Thyroid gland (tissue), 4 donors: ENCODE measurements at regions not wholly inside any gene's neighbourhood (a gene's known extent, or its start where the extent isn't known, plus 50 kb on each side); places are given as distances from the start of the nearest gene placed in this dataset.

Source experiments
- DNase-seq, 2 donors: peaks; one replicate each; pipeline ENCODE4 v3.0.0-alpha.2; 2019
- H3K27ac ChIP-seq, 3 donors: fragments of 200-600 bp; sonication (generic); 1 replicate in 2 of 3; 2 replicates in 1 of 3; pipeline ENCODE4 v1.5.1; 2016 to 2019; ENCODE audit warnings: mild to moderate bottlenecking in 1 of 3, moderate library complexity in 1 of 3
- H3K27me3 ChIP-seq: fragments of 200-600 bp; sonication (generic); one replicate; pipeline ENCODE4 v1.5.1; 2019
- H3K36me3 ChIP-seq, 2 donors: fragments of 200-600 bp; sonication (generic); one replicate each; pipeline ENCODE4 v1.5.1; 2016 to 2019
- H3K4me1 ChIP-seq, 2 donors: fragments of 200-600 bp; sonication (generic); one replicate each; pipeline ENCODE4 v1.5.1; 2017 to 2019
- H3K4me3 ChIP-seq, 3 donors: fragments of 200-600 bp; sonication (generic); replicated peaks in 1 of 3; 1 replicate in 2 of 3; 2 replicates in 1 of 3; pipeline ENCODE4 v1.5.1; 2016; ENCODE audit warnings: mild to moderate bottlenecking in 1 of 3
- H3K9me3 ChIP-seq: fragments of 200-600 bp; sonication (generic); one replicate; pipeline ENCODE4 v1.5.1; 2017
- POLR2A ChIP-seq, 2 donors: fragments of 450-650 bp; IDR thresholded peaks; one replicate each; pipeline ENCODE4 v1.6.1; 2017; ENCODE audit warnings: antibody characterized with exemption in 2 of 2, mild to moderate bottlenecking in 2 of 2, moderate library complexity in 1 of 2
- WGBS, 2 donors: methylation state at CpG; one replicate each; pipeline ENCODE4 v1.1.5; 2017; 5-methylcytosine and 5-hydroxymethylcytosine counted together
- intact Hi-C: fragments of 100-400 bp; cut with DNase I; formaldehyde crosslinking; loops from one replicate; pipeline ENCODE4 v1.15.1; 2023
- TF ChIP-seq, protein P1 (sequence below), 6 experiments: fragments of 200-600 bp in 3 of 6; fragments of 450-650 bp in 3 of 6; sonication (generic) in 3 of 6; IDR thresholded peaks; one replicate each; pipeline ENCODE4 v1.5.1; 2016 to 2019; ENCODE audit warnings: antibody characterized with exemption in 6 of 6, mild to moderate bottlenecking in 2 of 6, inconsistent platforms in 1 of 6, moderate library complexity in 1 of 6

DNA sequence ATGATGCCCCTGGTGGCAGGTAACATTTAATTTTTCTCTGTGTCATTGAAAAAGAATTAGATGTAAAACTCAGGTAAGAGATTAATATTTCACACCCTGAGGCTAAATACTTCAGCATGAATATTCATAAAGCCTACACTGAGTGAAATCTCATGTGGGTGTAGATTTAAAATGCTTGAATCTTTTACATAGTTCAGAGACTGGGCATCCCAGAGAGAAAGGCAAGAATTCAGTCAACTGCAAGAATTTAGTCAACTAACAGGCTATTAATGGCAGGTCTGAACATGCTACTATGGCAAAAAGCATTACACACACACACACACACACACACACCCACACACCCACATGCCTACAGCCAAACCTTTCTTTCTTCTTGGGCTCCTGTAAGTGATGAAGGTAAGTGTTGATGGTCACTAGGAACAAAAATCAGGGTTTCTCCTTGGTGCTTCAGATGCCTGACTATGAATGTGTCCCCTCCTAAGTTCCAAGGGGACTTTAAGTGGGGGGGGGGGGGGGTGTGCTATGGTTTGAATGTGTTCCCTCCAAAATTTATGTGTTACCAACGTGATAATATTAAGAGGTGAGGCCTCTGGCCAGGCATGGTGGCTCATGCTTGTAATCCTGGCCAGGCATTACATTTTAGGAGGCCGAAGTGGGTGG, 63.7 kb upstream of the PSMD7 start:
- Histone ChIP-seq H3K9me3 (no peaks in the 10 kb centered on the region), H3K4me3 (no peak overlapping the region), H3K27ac (no peak overlapping the region), H3K36me3 (no peaks in the 10 kb centered on the region), H3K4me1 (no peaks in the 10 kb centered on the region), H3K27me3 (no peaks in the 10 kb centered on the region)
- 71 to 79% methylated on average over 2 of the region's 2 CpGs for WGBS, 2 donors
- intact Hi-C loops: no loop called here
- no peak for TF ChIP-seq POLR2A (IDR thresholded peaks at IDR 0.05)
- TF ChIP-seq, protein P1, sequence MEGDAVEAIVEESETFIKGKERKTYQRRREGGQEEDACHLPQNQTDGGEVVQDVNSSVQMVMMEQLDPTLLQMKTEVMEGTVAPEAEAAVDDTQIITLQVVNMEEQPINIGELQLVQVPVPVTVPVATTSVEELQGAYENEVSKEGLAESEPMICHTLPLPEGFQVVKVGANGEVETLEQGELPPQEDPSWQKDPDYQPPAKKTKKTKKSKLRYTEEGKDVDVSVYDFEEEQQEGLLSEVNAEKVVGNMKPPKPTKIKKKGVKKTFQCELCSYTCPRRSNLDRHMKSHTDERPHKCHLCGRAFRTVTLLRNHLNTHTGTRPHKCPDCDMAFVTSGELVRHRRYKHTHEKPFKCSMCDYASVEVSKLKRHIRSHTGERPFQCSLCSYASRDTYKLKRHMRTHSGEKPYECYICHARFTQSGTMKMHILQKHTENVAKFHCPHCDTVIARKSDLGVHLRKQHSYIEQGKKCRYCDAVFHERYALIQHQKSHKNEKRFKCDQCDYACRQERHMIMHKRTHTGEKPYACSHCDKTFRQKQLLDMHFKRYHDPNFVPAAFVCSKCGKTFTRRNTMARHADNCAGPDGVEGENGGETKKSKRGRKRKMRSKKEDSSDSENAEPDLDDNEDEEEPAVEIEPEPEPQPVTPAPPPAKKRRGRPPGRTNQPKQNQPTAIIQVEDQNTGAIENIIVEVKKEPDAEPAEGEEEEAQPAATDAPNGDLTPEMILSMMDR (IDR thresholded peaks at IDR 0.05): no peak
- DNase-seq: no peak

DNA sequence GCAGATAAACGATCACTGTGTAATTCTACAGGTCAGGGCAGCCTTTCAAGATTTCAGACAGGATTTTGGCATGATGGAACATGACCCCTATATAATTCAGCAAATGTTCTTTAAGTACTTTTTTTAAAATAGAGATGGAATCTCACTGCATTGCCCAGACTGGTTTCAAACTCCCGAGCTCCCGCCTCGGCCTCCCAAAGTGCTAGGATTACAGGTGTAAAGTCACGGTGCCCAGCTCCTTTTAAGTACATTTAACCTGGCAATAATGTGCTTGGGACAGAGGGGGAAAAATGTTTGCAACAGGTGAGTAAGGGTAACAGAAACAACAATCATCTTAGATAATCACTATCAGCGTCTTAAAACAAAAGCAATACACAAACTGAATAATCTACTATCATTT, 66.5 kb upstream of the PSMD7 start:
- H3K4me3 ChIP-seq: no peak overlapping the region
- 79 to 85% methylated on average over 6 of the region's 6 CpGs for WGBS, 2 donors
- H3K36me3 ChIP-seq: no peaks in the 10 kb centered on the region
- H3K27me3 ChIP-seq: no peaks in the 10 kb centered on the region
- H3K9me3 ChIP-seq: no peaks in the 10 kb centered on the region
- no peaks in the 10 kb centered on the region for H3K4me1 ChIP-seq
- intact Hi-C loops: no loop called here
- no peak overlapping the region for H3K27ac ChIP-seq
- TF ChIP-seq POLR2A (IDR thresholded peaks at IDR 0.05): no peak
- TF ChIP-seq, protein P1 (IDR thresholded peaks at IDR 0.05): no peak
- DNase-seq: no peak

- Histone ChIP-seq H3K9me3 (no peaks in the 10 kb centered on the region), H3K27me3 (no peaks in the 10 kb centered on the region), H3K27ac (no peak overlapping the region), H3K4me3 (no peak overlapping the region), H3K4me1 (no peaks in the 10 kb centered on the region), H3K36me3 (no peaks in the 10 kb centered on the region)
- intact Hi-C loops: no loop called here
- 36 to 47% methylated on average over 6 of the region's 6 CpGs for WGBS, 2 donors
- no peak for DNase-seq
- no peak for TF ChIP-seq POLR2A (IDR thresholded peaks at IDR 0.05)
- TF ChIP-seq, protein P1 (IDR thresholded peaks at IDR 0.05): no peak
These were observed 70.2 kb upstream of the PSMD7 start for GRCh38 chr16:74226338-74226954.

GRCh38 chr16:74224828-74225612, 71.6 kb upstream of the PSMD7 start:
- DNase-seq: no peak
- Histone ChIP-seq H3K27ac (no peak overlapping the region), H3K27me3 (no peaks in the 10 kb centered on the region), H3K4me3 (no peak overlapping the region), H3K4me1 (no peaks in the 10 kb centered on the region), H3K9me3 (no peaks in the 10 kb centered on the region), H3K36me3 (no peaks in the 10 kb centered on the region)
- intact Hi-C loops: no loop called here
- no peak for TF ChIP-seq POLR2A (IDR thresholded peaks at IDR 0.05)
- TF ChIP-seq, protein P1 (IDR thresholded peaks at IDR 0.05): no peak
- 66% methylated on average over 10 of the region's 10 CpGs for WGBS, 2 donors

DNA sequence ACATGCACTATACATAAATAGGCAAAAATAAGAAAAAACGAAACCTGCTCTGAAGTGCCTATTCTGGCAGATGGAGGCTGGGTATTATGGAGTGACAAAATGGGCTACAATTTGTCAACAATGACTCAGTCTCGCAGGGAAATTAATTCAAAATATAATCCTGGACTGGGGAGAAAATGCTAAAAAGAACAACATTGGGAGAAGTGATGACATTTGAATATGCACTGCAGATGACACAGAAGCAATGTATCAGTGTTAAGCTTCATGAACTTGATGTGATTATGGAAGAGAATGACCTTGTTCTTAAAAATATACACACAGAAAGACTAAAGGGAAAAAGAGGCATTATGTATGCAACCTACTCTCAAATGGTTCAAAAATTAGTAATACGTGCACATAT, 74.8 kb upstream of the PSMD7 start:
- Histone ChIP-seq H3K27me3 (no peaks in the 10 kb centered on the region), H3K9me3 (no peaks in the 10 kb centered on the region), H3K4me1 (no peaks in the 10 kb centered on the region), H3K4me3 (no peak overlapping the region), H3K36me3 (no peaks in the 10 kb centered on the region), H3K27ac (no peak overlapping the region)
- TF ChIP-seq POLR2A (IDR thresholded peaks at IDR 0.05): no peak
- TF ChIP-seq, protein P1 (IDR thresholded peaks at IDR 0.05): no peak
- no peak for DNase-seq
- WGBS, 2 donors: 85 to 95% methylated on average over 3 of the region's 3 CpGs
- intact Hi-C loops: no loop called here
